HCT116 (cell line): ENCODE measurements at regions not wholly inside any gene's neighbourhood (a gene's known extent, or its start where the extent isn't known, plus 50 kb on each side); places are given as distances from the start of the nearest gene placed in this dataset.

Source experiments
- EZH2 ChIP-seq: fragments of 200-600 bp; sonication (generic); IDR thresholded peaks from 2 replicates; pipeline ENCODE4 v1.6.1; 2017; ENCODE audit warnings: antibody characterized with exemption, mixed run types
- EZH2phosphoT487 ChIP-seq: fragments of 200-600 bp; IDR thresholded peaks from 2 replicates; pipeline ENCODE4 v1.6.1; 2018; ENCODE audit warnings: antibody characterized with exemption, borderline replicate concordance
- POLR2AphosphoS5 ChIP-seq: IDR thresholded peaks from 2 replicates; pipeline ENCODE4 v1.6.1; 2011; ENCODE audit warnings: mild to moderate bottlenecking, low read depth, low read length, moderate library complexity
- SP1 ChIP-seq: IDR thresholded peaks from 2 replicates; pipeline ENCODE4 v1.6.1; 2012; ENCODE audit warnings: low read depth
- TF ChIP-seq, protein P1 (sequence below), 3 experiments: fragments of 200-600 bp in 1 of 3; sonication (generic) in 1 of 3; IDR thresholded peaks in 2 of 3; conservative IDR thresholded peaks in 1 of 3; 2 replicates each; pipeline ENCODE4 v1.5.1; 2012 to 2017; ENCODE audit warnings: low read depth in 2 of 3, low read length in 2 of 3, antibody characterized with exemption in 1 of 3, borderline replicate concordance in 1 of 3, control low read depth in 1 of 3, mild to moderate bottlenecking in 1 of 3, mixed read lengths in 1 of 3, mixed run types in 1 of 3, moderate library complexity in 1 of 3; ENCODE audit not compliant: insufficient read depth in 1 of 3

DNA sequence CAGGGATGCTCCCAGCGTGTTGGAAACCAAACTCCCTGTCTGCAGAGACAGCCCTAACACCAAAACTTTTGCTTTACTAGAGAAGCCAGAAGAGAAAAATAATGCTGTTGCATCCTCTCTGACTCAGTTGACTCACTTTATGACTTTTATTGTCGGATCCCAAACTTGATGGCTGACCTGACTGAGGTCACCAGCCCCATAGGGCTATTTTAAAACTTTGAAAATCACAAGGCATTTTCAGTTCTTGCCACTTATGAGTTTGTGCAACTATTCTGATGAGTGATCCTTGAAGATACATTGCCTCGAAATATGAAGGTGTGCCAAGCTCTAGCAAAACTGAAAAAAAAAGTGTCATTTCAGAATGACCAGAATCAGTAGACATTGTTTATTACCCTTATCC is 320.2 kb downstream of the DLEU7 start:
- TF ChIP-seq, protein P1, sequence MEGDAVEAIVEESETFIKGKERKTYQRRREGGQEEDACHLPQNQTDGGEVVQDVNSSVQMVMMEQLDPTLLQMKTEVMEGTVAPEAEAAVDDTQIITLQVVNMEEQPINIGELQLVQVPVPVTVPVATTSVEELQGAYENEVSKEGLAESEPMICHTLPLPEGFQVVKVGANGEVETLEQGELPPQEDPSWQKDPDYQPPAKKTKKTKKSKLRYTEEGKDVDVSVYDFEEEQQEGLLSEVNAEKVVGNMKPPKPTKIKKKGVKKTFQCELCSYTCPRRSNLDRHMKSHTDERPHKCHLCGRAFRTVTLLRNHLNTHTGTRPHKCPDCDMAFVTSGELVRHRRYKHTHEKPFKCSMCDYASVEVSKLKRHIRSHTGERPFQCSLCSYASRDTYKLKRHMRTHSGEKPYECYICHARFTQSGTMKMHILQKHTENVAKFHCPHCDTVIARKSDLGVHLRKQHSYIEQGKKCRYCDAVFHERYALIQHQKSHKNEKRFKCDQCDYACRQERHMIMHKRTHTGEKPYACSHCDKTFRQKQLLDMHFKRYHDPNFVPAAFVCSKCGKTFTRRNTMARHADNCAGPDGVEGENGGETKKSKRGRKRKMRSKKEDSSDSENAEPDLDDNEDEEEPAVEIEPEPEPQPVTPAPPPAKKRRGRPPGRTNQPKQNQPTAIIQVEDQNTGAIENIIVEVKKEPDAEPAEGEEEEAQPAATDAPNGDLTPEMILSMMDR (IDR thresholded peaks at IDR 0.05 in 2 of 3, conservative IDR thresholded peaks at IDR 0.05 in 1 of 3; ENCODE audit: borderline replicate concordance in 1 of 3, insufficient read depth in 1 of 3, low read depth in 2 of 3, low read length in 2 of 3) = no peak
- TF ChIP-seq EZH2 (no peak), SP1 (no peak), EZH2phosphoT487 (no peak), POLR2AphosphoS5 (no peak)
